Osteoblast (primary cell): ENCODE measurements at regions not wholly inside any gene's neighbourhood (a gene's known extent, or its start where the extent isn't known, plus 50 kb on each side); places are given as distances from the start of the nearest gene placed in this dataset. TPM values are rescaled to one million over a fixed set of nuclear protein-coding genes. Genes with fewer than 3 reads are reported as not detected.

Source experiments
- DNase-seq: peaks from one replicate; pipeline ENCODE4 v3.0.0; 2011; ENCODE audit warnings: low spot score, mixed read lengths; ENCODE audit not compliant: insufficient read length; ENCODE audit errors: missing footprints
- H2AFZ ChIP-seq: 2 replicates; pipeline ENCODE4 v1.6.0; 2011; ENCODE audit warnings: mild to moderate bottlenecking, low read length
- H3K27ac ChIP-seq: 2 replicates; pipeline ENCODE4 v1.5.1; 2011; ENCODE audit warnings: mild to moderate bottlenecking, low read depth, low read length, moderate library complexity
- H3K27me3 ChIP-seq: 2 replicates; pipeline ENCODE4 v1.6.0; 2012; ENCODE audit warnings: mild to moderate bottlenecking, control low read depth, inconsistent platforms, low read length, moderate library complexity; ENCODE audit not compliant: insufficient read depth
- H3K36me3 ChIP-seq: 2 replicates; pipeline ENCODE4 v1.5.1; 2011; ENCODE audit warnings: mild to moderate bottlenecking, low read length, control low read depth, moderate library complexity; ENCODE audit not compliant: insufficient read depth
- H3K4me1 ChIP-seq: 2 replicates; pipeline ENCODE4 v1.5.1; 2011; ENCODE audit warnings: mild to moderate bottlenecking, low read length, control low read depth, moderate library complexity; ENCODE audit not compliant: insufficient read depth
- H3K4me2 ChIP-seq: 2 replicates; pipeline ENCODE4 v1.6.0; 2011; ENCODE audit warnings: mild to moderate bottlenecking, low read length; ENCODE audit not compliant: insufficient read depth
- H3K4me3 ChIP-seq: fragments of 200-600 bp; sonication (generic); 3 replicates; pipeline ENCODE4 v1.5.1; 2012; ENCODE audit warnings: mild to moderate bottlenecking, low read length, inconsistent platforms; ENCODE audit not compliant: insufficient read depth
- H3K79me2 ChIP-seq: 2 replicates; pipeline ENCODE4 v1.6.0; 2012; ENCODE audit warnings: mild to moderate bottlenecking, low read length, control low read depth, inconsistent platforms; ENCODE audit not compliant: insufficient read depth
- H3K9me3 ChIP-seq: 2 replicates; pipeline ENCODE4 v1.5.1; 2011; ENCODE audit warnings: low read depth, low read length, control low read depth
- H4K20me1 ChIP-seq: 2 replicates; pipeline ENCODE4 v1.6.0; 2012; ENCODE audit warnings: mild to moderate bottlenecking, low read length, control low read depth; ENCODE audit not compliant: insufficient read depth
- small RNA-seq: library from RNA; depleted of rRNA; stranded (forward); fragments of <200 nt; gene quantifications from one replicate; pipeline ENCODE3, GENCODE V24; 2012
- TF ChIP-seq, protein P1 (sequence below): IDR thresholded peaks from 2 replicates; pipeline ENCODE4 v1.5.1; 2011; ENCODE audit warnings: mild to moderate bottlenecking, low read depth, low read length, moderate library complexity; ENCODE audit errors: extremely low read depth

DNA sequence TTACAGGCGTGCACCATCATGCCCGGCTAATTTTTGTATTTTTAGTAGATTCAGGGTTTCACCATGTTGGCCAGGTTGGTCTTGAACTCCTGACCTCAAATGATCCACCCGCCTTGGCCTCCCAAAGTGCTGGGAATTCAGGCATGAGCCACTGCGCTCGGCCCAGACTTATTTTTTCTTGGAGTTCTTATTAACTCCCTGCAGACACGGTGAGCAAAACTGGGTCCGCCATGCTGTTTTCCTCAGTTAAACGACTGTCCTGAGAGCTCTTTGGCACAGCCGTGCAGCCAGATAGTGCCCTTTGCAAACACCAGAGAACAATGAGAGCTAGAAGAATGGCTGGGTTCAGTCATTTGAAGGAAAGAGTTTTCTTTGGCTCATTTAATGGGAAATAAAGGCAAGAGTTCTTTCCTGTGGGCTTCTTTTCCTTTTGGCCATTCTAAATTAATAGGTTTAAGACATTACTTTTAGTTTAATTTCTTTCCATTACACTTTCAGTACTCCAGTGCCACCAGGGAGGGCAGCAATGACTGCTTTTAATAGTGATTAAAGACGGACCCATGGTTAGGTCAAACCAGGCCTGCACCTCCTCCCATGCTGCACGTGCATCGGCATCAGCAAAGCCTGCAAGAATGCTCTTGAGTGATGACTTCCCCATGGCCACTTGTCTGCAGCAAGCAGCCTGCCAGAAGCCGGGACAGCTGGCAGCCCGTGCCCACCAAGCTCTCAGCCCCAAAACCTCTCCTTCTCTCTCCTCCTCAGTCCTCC, 60.7 kb downstream of the VCPKMT start:
- Histone ChIP-seq H4K20me1 (no peaks in the 10 kb centered on the region), H3K79me2 (no peaks in the 10 kb centered on the region), H3K4me3 (no peak overlapping the region), H2AFZ (no peak overlapping the region), H3K4me2 (no peak overlapping the region), H3K9me3 (no peaks in the 10 kb centered on the region), H3K27me3 (no peaks in the 10 kb centered on the region), H3K27ac (no peak overlapping the region), H3K4me1 (peaks cover 11% of the 10 kb centered on the region), H3K36me3 (no peaks in the 10 kb centered on the region)
- no peak for DNase-seq
- TF ChIP-seq, protein P1, sequence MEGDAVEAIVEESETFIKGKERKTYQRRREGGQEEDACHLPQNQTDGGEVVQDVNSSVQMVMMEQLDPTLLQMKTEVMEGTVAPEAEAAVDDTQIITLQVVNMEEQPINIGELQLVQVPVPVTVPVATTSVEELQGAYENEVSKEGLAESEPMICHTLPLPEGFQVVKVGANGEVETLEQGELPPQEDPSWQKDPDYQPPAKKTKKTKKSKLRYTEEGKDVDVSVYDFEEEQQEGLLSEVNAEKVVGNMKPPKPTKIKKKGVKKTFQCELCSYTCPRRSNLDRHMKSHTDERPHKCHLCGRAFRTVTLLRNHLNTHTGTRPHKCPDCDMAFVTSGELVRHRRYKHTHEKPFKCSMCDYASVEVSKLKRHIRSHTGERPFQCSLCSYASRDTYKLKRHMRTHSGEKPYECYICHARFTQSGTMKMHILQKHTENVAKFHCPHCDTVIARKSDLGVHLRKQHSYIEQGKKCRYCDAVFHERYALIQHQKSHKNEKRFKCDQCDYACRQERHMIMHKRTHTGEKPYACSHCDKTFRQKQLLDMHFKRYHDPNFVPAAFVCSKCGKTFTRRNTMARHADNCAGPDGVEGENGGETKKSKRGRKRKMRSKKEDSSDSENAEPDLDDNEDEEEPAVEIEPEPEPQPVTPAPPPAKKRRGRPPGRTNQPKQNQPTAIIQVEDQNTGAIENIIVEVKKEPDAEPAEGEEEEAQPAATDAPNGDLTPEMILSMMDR = peak; percentile 32

DNA sequence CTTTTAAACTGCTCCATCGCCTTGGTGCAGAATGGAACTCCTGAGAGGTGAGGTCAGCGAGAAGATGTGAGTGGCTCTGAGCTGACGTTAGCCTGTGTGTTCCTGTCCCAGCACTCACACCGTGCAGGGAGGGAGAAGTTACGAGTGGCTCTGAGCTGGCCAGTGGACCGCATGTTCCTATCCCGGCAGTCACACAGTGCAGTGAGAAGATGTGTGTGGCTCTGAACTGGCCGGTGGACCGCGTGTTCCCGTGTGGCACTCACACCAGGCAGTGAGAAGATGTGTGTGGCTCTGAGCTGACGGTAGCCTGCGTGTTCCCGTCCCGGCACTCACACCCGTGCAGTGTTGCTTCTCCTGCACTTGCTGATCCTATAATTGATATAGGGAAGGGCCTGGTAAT, 59.9 kb downstream of the VCPKMT start:
- Histone ChIP-seq H3K4me3 (no peak overlapping the region), H3K27me3 (no peaks in the 10 kb centered on the region), H3K27ac (no peak overlapping the region), H3K9me3 (no peaks in the 10 kb centered on the region), H3K79me2 (no peaks in the 10 kb centered on the region), H4K20me1 (no peaks in the 10 kb centered on the region), H3K36me3 (no peaks in the 10 kb centered on the region), H3K4me2 (no peak overlapping the region), H3K4me1 (peaks cover 17% of the 10 kb centered on the region), H2AFZ (no peak overlapping the region)
- TF ChIP-seq, protein P1 = no peak
- DNase-seq = no peak

DNA sequence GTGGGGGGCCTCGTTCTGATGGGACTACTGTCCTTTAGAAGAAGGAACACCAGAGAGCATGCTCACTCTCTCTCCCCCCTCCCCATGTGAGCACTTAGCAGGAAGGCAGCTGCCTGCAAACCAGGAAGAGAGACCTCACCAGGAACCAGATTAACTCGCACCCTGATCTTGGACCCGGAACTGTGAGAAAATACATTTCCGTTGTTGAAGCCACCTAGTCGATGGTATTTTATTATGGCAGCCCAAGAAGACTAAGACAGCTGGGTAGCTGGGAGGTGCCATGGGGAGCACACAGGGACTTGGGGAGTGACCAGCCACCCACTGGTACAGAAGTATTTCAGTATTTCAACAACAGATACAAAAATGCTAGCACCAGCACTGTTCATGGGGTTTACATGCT, 59.0 kb downstream of the VCPKMT start:
- no peak for DNase-seq
- H4K20me1 ChIP-seq = no peaks in the 10 kb centered on the region
- H3K4me2 ChIP-seq = no peak overlapping the region
- H3K4me1 ChIP-seq = peaks cover 26% of the 10 kb centered on the region
- H3K9me3 ChIP-seq = no peaks in the 10 kb centered on the region
- no peak overlapping the region for H2AFZ ChIP-seq
- no peak overlapping the region for H3K27ac ChIP-seq
- no peaks in the 10 kb centered on the region for H3K36me3 ChIP-seq
- TF ChIP-seq, protein P1 = no peak
- H3K27me3 ChIP-seq = no peaks in the 10 kb centered on the region
- H3K4me3 ChIP-seq = no peak overlapping the region
- H3K79me2 ChIP-seq = no peaks in the 10 kb centered on the region

DNA sequence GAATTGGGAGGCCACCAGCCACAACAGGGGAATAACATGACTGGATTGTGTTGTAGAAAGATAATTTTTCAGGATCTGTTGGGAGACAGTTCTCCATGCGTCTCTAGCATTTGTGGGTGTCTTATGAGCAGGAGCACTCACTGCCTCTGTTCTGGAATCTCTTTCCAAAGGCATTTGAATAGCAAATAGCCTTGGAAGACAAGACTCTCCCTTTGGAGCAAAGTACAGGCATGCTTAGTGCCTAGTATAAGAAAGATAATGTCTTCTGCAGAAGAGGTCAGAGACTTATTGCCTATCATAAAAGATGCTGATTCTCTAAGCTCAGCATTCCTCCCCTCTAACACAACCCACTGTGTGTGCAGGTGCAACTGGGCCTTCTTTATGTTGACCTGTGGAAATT, 58.3 kb downstream of the VCPKMT start:
- H3K4me2 ChIP-seq = no peak overlapping the region
- no peaks in the 10 kb centered on the region for H3K9me3 ChIP-seq
- no peaks in the 10 kb centered on the region for H3K27me3 ChIP-seq
- no peak overlapping the region for H2AFZ ChIP-seq
- no peaks in the 10 kb centered on the region for H4K20me1 ChIP-seq
- no peak overlapping the region for H3K27ac ChIP-seq
- H3K4me3 ChIP-seq = no peak overlapping the region
- no peaks in the 10 kb centered on the region for H3K79me2 ChIP-seq
- TF ChIP-seq, protein P1 = no peak
- DNase-seq = no peak
- H3K4me1 ChIP-seq = peaks cover 34% of the 10 kb centered on the region
- no peaks in the 10 kb centered on the region for H3K36me3 ChIP-seq

Small RNA genes lying in the stretch of these regions (small RNA-seq; reads per million reads assigned to genes)
- gene MIR6076 = not detected
